NCI-H187 (cell line): ENCODE measurements at regions not wholly inside any gene's neighbourhood (a gene's known extent, or its start where the extent isn't known, plus 50 kb on each side); places are given as distances from the start of the nearest gene placed in this dataset.

Source experiments
- DNase-seq, 2 experiments: peaks; one replicate each; lab custom pipeline; 2025; lab: John Stamatoyannopoulos, UW

- DNase-seq: no peak
Observed at GRCh38 chr5:38718771-38719391, 126.9 kb upstream of the OSMR start.

- no peak for DNase-seq
Observed at GRCh38 chr5:38719403-38719802, 126.4 kb upstream of the OSMR start.

- DNase-seq: no peak
Observed at GRCh38 chr5:38719916-38720315, 125.9 kb upstream of the OSMR start.

GRCh38 chr5:38720554-38721361 lies 125.1 kb upstream of the OSMR start:
- DNase-seq: no peak

GRCh38 chr5:38722918-38723317 lies 122.9 kb upstream of the OSMR start:
- no peak for DNase-seq

GRCh38 chr5:38723426-38723825 lies 122.4 kb upstream of the OSMR start:
- no peak for DNase-seq

- DNase-seq: no peak
Observed at GRCh38 chr5:38724301-38725030, 121.3 kb upstream of the OSMR start.

- no peak for DNase-seq
Observed at GRCh38 chr5:38725371-38725865, 120.4 kb upstream of the OSMR start.

GRCh38 chr5:38726279-38726678 lies 119.5 kb upstream of the OSMR start:
- no peak for DNase-seq

- no peak for DNase-seq
Observed at GRCh38 chr5:38728029-38728428, 117.8 kb upstream of the OSMR start.

- DNase-seq: no peak
Observed at GRCh38 chr5:38731461-38731860, 114.4 kb upstream of the OSMR start.

GRCh38 chr5:38734353-38734752 lies 111.5 kb upstream of the OSMR start:
- DNase-seq: no peak

GRCh38 chr5:38736089-38736488 lies 109.7 kb upstream of the OSMR start:
- DNase-seq: no peak

GRCh38 chr5:38737976-38738375 lies 107.8 kb upstream of the OSMR start:
- no peak for DNase-seq

- no peak for DNase-seq
Observed at GRCh38 chr5:38739011-38739704, 106.7 kb upstream of the OSMR start.

- no peak for DNase-seq
Observed at GRCh38 chr5:38739705-38740045, 106.1 kb upstream of the OSMR start.

GRCh38 chr5:38742821-38743220 lies 103.0 kb upstream of the OSMR start:
- no peak for DNase-seq

- no peak for DNase-seq
Observed at GRCh38 chr5:38743562-38743961, 102.2 kb upstream of the OSMR start.

- no peak for DNase-seq
Observed at GRCh38 chr5:38745836-38746732, 99.7 kb upstream of the OSMR start.

- no peak for DNase-seq
Observed at GRCh38 chr5:38749861-38750260, 96.0 kb upstream of the OSMR start.

- no peak for DNase-seq
Observed at GRCh38 chr5:38751103-38751502, 94.7 kb upstream of the OSMR start.
